ENCODE measurements at regions not wholly inside any gene's neighbourhood (a gene's known extent, or its start where the extent isn't known, plus 50 kb on each side); places are given as distances from the start of the nearest gene placed in this dataset.

- FAIRE-seq, result no peak
Observed at GRCh38 chr5:12322042-12322441, 417.8 kb upstream of the CTNND2 start.

DNA sequence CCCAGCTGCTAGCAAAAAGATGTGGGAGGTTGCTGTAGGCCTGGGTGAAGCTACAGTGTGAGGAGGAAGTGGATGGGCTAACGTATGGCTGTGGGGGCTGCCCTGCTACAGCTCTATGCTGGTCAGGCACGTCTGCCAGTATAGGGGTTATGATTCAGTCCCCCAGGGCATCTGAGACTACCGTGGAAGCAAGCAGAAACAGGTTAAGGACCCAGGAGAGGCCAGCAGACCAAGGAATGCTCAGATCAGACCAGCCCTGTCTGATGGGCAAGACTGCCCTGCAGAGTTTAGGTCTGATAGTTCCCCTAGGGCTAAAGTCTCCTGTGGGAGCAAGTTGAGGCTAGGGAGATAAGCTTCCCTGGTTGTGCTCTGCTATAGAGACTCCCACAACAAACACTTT lies 416.1 kb upstream of the CTNND2 start:
- no peak for FAIRE-seq

DNA sequence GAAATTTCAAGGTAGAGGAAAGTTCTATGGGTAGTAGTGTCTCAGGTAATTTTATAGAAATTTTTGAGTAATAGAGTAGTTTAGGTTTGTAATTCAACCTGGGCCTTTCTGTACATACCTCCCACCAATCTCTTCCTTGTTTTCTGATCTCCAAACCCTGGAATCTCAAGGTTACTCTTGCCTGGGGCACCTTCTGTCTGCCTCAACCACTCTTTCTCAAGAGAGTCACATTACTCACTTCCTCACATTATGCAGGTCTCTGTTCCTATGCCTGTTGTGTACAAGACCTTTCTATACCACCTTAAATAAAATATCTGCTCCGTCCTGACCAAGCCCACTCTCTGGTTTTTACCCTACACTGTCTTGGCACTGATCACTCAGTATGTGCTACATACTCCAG lies 412.6 kb upstream of the CTNND2 start:
- no peak for FAIRE-seq

DNA sequence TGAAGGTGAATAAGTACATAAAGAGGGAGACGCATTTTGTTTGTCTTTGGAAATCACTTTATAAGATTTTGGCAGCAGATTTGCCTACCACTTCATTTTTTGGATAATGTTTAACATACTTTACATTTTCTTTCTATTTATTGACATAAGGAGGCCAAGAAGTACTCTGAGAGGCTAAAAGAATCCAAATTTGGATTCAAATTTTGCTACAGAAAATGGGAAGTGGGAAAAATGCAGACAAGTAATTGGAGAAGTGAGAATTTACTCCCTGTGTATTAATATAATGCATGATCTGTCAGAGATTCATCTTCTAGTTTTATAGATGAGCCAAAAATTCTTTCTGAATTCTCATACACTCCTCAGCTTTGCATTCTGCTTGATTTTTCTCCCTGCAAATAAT lies 411.2 kb upstream of the CTNND2 start:
- no peak for FAIRE-seq

DNA sequence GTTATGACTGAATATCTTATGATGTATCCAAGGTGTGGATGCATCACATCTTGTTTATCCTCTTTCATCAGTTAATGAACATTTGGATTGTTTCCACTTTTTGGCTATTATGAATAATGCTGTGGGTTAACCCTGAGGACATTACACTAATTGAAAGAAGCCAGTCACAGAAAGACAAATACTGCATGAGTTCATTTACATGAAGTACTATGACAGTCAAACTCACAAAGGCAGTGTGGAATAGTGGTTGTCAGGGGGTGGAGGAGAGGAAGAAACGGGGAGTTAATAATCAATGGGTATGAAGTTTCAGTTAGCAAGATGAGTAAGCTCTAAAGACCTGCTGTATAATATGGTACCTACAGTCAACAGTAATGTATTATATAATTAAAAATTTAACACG lies 409.4 kb upstream of the CTNND2 start:
- FAIRE-seq, result no peak

DNA sequence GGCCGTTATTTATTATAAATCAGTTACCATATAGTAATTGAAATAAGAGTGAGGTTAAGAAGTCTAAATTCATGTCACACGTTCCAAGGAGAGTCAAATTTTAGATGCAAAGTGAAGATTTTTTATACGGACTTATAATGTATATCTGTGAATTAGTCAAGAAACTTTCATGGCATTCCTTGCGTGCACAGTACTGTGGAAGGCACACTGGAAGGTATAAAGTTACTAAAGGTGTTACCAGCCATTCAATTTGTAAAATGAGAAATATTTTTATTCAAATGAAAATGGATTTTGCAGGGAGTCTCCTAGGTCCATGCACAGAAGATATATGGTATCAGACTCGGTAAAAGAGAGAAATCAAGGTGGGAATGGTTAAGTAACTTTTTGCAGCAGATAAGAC lies 408.1 kb upstream of the CTNND2 start:
- no peak for FAIRE-seq

DNA sequence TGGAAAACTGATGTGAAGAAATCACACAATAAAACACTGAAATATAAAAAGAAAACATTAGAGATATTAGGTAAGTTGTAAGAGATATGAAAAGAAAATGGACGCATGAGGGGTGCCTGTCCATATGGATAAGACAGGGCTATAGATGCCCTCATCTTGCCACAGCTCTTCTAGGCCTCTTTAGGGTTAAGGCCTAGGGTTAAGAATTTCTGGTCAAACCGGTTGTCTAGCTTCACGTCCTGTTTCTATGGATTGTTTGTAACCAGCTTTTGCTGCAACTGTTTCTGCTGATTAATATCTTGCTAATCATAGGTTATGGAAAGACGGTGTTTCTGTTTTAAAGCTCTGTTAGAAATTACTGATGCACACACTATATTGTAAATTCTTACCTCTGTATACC lies 389.9 kb upstream of the CTNND2 start:
- no peak for FAIRE-seq

GRCh38 chr5:12292610-12293204 lies 388.5 kb upstream of the CTNND2 start:
- no peak for FAIRE-seq

DNA sequence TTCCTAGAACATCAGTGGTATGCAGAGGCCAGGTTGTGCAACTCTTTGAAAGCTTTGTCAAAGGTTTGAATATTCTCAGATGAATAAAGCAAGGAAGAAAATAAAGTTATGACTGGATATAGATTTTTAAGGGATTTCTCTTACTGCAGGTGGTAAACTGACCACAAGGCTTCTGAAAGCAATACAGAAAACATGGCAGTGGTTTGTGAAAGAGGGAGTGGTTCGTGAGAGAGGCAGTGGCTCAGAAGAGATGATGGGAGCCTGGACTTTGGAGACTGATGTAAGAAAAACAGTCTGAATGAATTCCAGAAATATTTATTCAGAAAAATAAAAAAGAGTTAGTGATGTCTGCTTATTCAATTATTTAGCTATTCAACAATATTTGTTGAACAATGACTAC lies 380.4 kb upstream of the CTNND2 start:
- no peak for FAIRE-seq

DNA sequence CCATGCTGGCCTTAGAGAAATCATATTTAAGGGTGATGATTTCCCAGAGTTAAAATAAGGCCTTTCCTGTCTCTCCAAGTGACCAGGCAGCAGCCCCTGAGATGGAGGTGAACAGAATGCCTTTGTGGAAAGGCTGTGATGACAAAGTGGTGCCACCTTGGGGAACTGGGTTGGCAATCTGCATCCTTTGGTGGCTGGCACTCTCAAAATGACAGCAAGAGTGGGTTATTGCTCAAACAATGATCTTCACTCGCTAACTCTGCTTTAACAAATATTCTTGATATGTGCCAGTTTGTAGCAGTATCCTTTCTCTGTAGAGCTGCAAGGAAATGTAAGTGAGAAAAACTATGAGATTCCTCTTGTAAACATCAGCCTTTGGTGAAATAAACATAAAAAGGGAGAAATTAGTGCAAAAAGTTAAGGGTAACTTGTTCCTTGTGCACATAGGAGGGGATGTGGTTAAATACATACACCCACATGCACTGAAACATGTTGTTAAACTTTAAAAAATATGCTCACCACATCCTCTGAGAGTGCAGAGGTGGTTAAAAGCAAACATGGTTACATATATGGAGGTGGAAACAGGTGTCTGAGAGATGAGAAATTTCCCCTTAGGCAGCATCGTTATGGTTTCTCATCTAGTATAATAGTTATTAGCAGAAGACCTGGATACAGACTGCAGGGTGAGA lies 373.4 kb upstream of the CTNND2 start:
- FAIRE-seq, result no peak

DNA sequence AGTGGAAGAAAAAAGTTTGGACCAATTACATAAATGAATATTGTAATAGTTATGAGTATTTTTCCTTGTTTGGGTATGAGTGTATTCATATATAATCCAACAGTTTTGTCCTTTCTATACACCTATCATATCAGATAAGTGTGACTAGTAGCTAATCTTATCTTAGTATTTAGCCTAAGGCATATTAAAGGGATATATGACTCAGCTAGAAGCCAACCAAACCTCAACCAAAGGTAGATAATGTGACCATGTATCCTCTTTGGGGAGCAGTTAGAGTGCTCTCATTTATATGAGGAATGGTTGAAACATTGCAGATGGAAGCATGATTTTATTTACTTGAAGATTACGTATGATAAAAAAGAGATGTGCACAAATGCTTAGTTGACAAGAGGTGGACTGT lies 370.0 kb upstream of the CTNND2 start:
- no peak for FAIRE-seq

GRCh38 chr5:12272389-12272788 lies 368.1 kb upstream of the CTNND2 start:
- FAIRE-seq, result no peak

DNA sequence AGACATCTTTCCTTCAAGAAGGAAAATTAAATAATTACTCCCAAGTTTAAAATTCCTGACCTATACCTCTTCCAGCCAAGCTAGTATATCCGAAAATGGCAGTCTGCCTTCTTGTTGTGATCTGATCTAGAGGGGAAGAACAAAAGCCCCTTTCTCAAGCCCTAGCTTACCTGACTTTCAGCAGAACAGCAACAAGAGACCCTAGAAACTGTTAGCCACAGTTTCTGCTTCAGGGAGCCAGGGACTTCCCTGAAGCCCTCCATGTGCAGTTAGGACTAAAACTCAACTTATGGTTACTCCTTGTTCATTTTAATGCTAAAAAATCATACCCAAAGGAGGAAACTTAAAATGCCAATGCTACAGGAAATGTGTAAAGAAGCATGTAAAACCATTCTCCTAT lies 366.7 kb upstream of the CTNND2 start:
- no peak for FAIRE-seq

DNA sequence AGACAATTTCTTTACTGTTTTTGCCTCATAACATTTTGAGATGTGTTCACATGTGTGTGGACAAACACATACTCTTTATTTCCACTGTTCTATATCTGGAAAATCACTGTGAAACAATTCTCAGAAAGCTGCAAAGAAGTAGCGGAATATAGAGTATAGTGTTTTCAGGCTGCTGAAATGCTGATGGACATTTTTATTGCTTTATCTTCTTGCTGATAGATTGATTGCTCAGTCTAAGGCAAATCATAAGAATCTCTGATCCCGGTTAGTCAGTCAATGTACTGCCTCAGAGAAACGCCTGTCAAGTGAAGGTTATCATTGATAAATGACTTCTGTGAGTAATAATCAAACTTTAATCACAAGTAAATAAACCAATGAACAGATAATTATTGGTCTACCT lies 364.9 kb upstream of the CTNND2 start:
- FAIRE-seq, result no peak

GRCh38 chr5:12258549-12258948 lies 354.3 kb upstream of the CTNND2 start:
- no peak for FAIRE-seq

DNA sequence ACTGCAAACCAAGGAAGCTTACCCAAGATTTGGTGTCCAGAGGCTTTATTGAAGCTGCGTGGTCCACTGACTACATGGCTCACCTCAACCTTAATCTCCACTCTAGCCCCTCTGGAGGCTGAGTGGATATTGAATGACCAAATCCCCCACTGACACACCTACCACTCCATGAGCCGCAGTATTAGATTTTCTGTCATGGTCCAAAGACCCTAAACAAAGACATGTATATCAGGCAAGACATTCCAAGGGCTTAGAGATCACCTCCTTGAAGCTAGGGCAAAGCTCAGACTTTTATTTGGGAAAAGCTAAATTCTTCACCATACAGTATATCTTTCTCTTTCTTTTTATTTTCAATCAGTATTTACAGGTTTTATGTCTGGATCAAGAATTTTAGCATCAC lies 346.2 kb upstream of the CTNND2 start:
- no peak for FAIRE-seq

- FAIRE-seq, result no peak
Observed at GRCh38 chr5:12248831-12249230, 344.6 kb upstream of the CTNND2 start.

DNA sequence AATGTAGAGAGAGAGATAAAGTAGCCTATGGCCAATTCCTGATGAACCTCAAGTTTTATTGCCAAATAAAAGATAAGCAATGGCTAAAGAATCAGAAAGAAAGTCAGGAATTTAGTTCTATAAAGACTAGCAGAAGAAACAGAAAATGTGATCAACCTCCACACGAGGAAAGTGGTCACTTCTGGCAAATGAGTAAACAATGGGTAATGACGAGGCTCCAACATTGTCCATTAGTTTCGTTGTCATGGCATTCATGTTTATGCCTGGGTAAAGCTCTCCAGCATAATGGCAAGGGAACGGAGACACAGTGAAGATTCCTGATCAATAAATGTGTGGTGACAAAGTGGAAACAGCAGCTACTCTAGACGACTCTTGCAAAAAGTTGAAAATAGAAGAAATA lies 341.8 kb upstream of the CTNND2 start:
- FAIRE-seq, result no peak

DNA sequence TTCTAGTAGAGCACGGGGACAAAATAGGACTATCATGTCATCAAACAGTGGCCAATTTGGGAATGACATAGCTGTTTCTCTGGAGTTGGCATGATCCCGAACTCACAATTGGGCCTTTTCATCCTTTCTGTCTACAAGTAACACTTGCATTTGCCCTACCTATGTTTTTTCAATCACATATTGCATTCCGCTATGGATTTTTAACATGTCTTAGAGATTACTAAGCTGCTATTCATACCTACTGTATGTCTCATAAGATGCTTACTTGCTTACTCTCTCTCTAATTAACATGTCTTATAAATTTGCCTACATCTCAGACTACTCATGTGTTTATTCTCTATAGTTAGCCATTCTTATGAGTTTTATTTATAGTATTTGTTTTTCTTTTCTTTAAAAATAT lies 341.2 kb upstream of the CTNND2 start:
- no peak for FAIRE-seq

DNA sequence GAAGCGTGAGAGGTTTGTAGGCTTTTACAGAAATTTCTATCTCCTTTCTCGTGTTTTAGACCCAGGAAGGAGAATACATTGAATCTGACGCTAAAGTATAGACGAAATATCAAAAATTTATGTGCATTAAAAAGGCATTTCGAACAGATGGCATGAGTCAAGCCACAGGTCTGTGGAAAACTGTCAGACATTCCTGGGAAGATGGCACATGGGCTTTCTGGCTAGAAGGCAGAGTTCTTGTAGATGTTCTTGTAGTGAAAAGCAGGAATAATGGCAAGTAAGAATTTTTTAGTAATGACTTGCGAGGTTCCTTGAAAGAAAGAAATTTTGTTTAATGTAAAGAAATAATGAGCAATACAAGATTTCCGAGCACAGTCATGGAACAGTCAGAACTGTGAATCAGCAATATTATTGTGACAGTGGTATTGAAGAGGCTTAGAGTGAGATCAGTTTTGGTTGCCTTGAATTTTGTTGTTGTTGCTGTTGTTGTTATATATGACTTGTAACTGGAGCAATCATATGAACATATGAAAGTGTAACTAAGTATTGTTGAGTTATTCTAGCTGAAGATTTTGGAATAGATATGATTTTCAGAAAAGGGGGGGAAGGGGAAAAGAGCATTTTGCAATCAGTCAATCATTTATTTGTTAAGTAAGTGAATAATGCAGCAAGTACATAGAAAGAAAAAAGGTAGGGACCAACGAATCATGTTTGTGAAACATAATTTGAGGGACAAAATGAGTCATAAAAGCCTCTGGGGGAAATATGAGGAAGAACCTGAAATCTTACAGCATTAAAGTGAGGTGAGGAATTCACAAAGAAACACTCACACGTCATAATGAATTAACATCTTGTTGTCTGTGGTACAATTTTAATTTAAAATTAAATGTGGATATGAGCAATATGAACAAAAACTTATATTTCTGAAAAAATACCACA lies 339.0 kb upstream of the CTNND2 start:
- FAIRE-seq, result no peak

- no peak for FAIRE-seq
Observed at GRCh38 chr5:12237837-12238575, 333.8 kb upstream of the CTNND2 start.

GRCh38 chr5:12230659-12231058 lies 326.4 kb upstream of the CTNND2 start:
- no peak for FAIRE-seq

- FAIRE-seq, result no peak
Observed at GRCh38 chr5:12217039-12217438, 312.8 kb upstream of the CTNND2 start.

Data from colon (tissue), 2 donors.